Cerebellar nuclear complex (tissue), 1 donor: ENCODE measurements at regions not wholly inside any gene's neighbourhood (a gene's known extent, or its start where the extent isn't known, plus 50 kb on each side); places are given as distances from the start of the nearest gene placed in this dataset.
"Not testable (repeated sequence)": the region's sequence is repeated elsewhere in the genome, so short reads cannot be mapped to it uniquely, and the experiment has no call there.

Experiments
- DNase-seq, 2 experiments: peaks; one replicate each; lab custom pipeline; 2025; lab: John Stamatoyannopoulos, UW

GRCh38 chr5:99061299-99061698 is 132.5 kb upstream of the CHD1 start:
- DNase-seq, result no peak

DNA sequence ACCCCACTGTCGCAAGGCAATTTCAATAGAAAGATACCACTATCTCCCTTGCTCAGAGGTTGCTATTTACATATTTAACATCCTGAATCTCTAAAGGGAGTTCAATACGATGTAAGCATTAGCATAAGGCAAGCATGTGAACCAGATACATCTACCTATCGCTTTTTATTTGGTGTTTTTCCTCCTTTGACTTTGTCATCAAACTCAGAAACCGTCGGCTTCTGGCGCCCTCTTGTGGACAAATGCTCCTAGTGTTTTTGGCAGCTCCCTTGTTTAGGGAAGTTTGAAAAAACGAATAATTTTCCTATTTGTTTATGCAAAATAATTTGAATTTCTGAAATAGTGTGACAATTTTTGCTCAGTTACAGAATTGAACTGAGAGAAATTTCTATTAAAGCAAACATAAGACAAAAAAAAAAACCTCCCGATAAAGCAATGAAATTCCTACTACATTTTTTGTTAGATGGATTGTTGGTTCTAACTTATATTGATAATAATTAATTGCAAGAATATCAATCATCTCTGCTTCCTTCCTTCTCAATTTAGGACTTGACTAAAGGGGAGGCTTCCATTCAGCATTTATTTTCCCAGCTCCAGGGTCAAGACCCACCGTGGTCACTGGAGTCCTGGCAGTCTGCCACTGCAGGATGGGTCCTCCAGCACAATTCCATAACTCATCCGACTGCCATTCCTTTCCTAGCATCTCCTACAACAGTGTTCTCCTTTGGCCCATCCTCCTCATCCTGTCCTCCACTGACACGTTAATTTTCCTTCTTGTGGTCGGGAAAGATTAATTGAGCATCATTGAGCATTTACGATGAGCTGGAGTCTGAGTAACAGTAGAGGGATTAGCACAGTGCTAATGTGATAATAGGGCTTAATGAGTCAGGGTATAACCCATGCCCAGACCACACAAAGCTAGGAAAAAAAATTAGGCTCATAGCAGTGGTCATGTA is 131.8 kb upstream of the CHD1 start:
- DNase-seq, result peak in 1 of 2 experiments; percentile 34

- DNase-seq, result no peak
Observed at GRCh38 chr5:99059685-99060084, 130.9 kb upstream of the CHD1 start.

DNA sequence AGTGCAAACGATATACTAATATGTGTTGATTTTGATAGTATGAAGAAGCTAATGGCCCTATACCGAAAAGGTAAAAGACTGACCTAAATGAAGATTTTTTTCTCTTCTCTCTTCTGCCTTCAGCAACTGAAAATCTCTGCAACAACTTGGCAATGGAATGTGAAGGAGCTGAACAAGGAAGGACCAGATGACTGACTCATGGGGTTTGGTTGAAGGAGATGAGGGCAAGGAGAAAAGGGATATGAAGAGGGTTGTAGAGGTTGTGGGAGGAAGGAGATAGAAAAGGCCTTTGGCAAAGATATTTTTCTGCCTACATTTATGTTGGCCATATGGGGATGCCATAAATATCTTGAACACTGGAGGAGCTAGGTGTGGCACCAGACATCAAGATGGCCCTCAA is 129.7 kb upstream of the CHD1 start:
- DNase-seq, result no peak

- no peak for DNase-seq
Observed at GRCh38 chr5:99054972-99055371, 126.2 kb upstream of the CHD1 start.

- no peak for DNase-seq
Observed at GRCh38 chr5:99045871-99046270, 117.1 kb upstream of the CHD1 start.

- not testable (repeated sequence) for DNase-seq
Observed at GRCh38 chr5:99043257-99043656, 114.5 kb upstream of the CHD1 start.

DNA sequence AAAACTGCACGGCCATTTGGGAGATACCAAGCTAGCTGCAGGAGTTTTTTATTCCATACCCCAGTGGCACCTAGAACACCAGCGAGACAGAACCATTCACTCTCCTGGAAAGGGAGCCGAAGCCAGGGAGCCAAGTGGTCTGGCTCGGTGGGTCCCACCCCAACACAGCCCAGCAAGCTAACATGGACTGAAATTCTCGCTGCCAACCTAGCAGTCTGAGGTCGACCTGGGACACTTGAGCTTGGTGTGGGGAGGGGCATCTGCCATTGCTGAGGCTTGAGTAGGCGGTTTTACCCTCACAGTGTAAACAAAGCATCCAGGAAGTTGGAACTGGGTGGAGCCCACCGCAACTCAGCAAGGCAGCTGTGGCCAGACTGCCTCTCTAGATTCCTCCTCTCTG is 108.9 kb upstream of the CHD1 start:
- DNase-seq, result no peak

- no peak for DNase-seq
Observed at GRCh38 chr5:99035942-99036341, 107.1 kb upstream of the CHD1 start.

DNA sequence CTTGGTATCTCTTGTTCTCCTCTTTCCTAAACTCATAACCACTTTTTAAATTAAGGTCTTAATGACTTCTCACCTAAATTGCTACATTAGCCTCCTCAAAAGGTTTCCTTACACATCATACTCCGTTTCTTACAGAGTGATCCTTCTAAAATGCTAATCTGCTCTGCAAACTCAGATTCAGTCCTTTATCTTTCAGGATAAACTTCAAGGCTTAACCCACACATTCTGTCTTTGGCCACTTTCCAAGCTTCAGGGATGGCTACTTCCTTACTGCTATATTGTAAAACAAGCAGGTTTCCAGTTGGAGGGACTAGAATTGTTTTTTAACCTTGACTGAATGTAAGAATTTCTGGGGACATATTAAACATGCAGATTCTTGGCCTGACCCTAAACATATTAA is 105.5 kb upstream of the CHD1 start:
- no peak for DNase-seq

DNA sequence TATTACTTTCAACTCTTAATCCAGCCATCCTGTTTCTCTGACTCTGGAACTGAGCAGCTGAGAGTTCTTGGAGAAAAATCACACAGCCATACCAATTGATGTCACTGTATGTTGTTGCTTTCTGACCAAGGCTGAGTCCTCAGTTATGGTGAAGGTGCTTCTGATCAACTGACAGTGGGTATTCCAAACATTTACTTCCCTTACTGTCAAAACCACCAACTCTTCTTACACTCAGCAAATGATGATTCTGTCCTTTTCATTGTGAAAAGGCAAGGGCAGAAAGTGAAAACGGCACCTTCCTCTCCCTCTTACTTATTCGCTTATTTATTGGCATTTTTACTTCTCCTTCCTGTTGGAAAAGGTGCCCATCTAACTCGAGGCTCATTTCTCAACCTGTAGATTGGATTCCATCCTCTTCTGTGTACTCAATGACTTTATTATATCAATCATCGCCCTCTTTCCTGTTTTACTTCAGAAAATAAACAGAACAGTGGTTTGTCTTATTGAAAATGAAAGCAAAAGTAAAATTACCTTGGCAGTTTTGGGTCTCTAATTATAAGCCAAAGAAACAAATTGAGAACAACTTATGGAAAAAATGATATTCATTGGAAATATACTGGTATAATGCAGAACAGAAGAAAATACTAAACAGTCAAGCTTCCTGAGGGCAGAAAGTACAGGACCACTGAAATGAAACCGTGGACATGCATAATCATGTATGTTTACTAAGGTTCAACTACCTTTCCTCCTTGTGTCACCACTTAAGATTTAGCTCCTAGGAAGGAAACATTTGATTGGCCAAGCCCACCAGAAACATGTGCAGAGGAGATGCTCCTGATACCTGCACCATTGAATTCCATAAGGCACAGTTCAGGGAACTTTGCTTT is 104.5 kb upstream of the CHD1 start:
- no peak for DNase-seq

- DNase-seq, result peak; percentile 7 to 38
Observed at GRCh38 chr5:99032234-99033013, 103.6 kb upstream of the CHD1 start.

GRCh38 chr5:99030906-99031440 is 102.2 kb upstream of the CHD1 start:
- DNase-seq, result no peak

- no peak for DNase-seq
Observed at GRCh38 chr5:99029172-99029571, 100.4 kb upstream of the CHD1 start.

DNA sequence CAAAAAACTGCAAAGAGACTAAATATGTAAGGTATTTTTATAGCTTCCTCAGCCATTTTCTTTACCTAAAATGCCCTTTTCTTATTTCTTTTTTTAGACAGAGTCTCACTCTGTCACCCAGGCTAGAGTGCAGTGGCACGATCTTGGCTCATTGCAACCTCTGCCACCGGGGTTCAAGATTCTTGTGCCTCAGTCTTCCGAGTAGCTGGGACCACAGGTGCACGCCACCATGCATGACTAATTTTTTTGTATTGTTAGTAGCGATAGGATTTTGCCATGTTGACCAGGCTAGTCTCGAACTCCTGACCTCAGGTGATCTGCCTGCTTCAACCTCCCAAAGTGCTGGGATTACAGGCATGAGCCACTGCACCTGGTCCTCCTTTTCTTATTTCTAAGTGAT is 99.4 kb upstream of the CHD1 start:
- DNase-seq, result not testable (repeated sequence)

DNA sequence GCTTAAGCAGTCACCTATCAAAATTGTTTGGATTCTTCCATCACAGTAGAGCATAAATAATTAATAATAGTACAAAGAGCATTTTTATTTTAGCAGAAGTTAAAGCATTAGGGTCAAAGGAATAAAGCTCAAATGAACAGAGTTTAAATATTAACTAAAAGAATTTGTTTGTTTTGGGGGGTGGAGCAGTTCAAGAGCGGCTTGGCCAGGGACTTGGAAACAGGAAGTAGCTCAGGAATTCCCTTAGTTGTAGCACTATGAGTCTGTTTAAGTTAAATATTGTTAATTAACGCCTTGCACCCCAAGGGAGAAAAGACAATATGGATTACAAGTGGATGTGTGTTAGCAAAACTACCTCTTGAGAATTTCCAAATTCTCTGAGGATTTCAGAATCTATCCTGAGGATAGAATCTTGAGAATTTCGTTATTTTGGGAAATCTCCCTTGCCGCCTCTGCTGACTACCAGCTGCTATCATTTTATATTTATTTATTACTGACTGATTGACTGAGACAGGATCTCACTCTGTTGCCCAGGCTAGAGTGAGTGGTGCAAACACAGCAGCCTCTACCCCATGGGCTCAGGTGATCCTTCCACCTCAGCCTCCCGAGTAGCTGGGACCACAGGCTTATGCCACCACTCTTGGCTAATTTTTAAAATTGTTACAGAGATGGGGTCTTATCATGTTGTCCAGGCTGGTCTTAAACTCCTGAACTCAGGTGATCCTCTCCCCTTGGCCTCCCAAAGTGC is 96.7 kb upstream of the CHD1 start:
- DNase-seq, result no peak

DNA sequence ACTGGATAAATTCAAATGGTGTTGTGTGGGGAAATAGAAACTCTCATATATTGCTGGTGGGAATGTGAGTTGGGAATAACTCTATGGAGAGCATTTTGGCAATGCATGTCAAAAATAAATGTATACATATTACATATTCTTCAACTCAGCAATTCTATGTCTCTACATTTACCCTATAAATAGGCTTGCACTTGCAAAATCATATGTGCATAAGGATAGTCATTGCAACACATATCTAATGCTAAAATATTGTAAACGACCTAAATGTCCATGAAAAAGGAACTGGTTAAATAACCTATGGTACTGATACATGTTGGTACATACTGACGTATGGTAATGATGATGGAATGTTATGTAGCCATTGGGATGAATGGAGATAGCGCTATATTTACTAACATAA is 94.5 kb upstream of the CHD1 start:
- no peak for DNase-seq

GRCh38 chr5:99022250-99022649 is 93.4 kb upstream of the CHD1 start:
- no peak for DNase-seq

DNA sequence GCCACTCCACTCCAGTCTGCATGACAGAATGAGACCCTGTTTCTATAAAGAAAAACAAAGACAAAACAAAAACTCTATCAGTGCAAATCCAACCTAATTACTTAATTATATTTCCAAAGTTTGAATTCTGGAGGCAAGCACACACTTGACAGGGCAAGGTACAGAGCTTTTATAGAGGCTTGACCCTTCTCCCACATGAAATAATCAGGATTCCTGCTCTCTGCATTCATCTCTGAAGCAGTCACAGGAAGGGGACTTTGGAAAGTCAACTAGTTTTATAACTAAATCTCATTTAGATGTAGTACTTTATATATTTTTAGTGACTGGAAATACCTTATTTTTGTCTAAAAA is 91.9 kb upstream of the CHD1 start:
- DNase-seq, result no peak

DNA sequence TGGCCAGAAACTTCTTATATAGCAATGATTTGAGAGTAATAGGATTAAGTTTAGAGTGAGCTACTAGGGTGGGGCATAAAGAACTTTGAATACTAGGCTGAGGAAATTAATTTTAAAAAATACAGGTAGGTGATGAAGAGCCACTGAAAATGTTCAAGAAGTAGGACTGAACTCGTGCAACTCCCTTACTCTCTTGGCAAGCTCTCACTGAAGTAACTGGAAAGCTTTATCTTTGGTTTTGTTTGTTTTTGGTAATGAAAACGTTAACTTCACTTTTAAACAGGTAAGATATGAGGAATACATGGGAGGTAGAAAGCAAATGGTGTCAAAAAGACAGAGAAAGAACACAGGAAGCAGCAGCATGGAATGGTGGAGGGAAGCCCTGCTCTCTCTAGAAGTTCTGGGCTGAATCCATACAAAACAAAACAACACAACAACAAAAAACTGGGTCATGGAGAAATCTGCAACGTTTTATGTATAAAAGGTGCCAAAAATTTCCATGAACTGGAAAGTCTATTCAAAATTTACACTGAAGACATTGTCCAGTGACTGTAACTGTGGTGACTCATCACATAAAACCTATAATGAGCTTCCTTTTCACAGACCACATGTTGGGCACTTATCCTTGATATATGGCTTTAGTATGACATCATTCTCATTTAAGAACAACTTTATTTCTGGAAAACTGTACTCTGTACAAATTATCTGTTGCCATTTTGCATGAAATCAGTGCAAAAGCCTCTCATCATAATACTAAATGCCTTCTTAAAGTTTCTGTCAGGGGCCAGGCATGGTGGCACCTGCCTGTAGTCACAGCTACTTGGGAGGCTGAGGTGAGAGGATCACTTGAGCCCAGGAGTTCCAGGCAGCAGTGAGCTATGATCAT is 91.2 kb upstream of the CHD1 start:
- no peak for DNase-seq
